ENCODE measurements at regions not wholly inside any gene's neighbourhood (a gene's known extent, or its start where the extent isn't known, plus 50 kb on each side); places are given as distances from the start of the nearest gene placed in this dataset.
"Not testable (repeated sequence)": the region's sequence is repeated elsewhere in the genome, so short reads cannot be mapped to it uniquely, and the experiment has no call there.

GRCh38 chr15:20271647-20272046, 270.0 kb downstream of the GOLGA6L6 start:
- no peak for TF ChIP-seq CTCF (IDR thresholded peaks at IDR 0.05; ENCODE audit: borderline replicate concordance, control extremely low read depth, extremely low read depth, insufficient read depth, missing control alignments)
- DNase-seq (ENCODE audit: low spot score) = no peak
- in situ Hi-C loops (cut with MboI; ENCODE audit: low sequenced_read_pairs, unreplicated experiment) = no loop called here

- DNase-seq (ENCODE audit: low spot score); in situ Hi-C loops (cut with MboI; ENCODE audit: low sequenced_read_pairs, unreplicated experiment): not testable (repeated sequence)
These were observed 271.6 kb downstream of the GOLGA6L6 start for GRCh38 chr15:20269956-20270355.

- DNase-seq (ENCODE audit: low spot score); in situ Hi-C loops (cut with MboI; ENCODE audit: low sequenced_read_pairs, unreplicated experiment): not testable (repeated sequence)
These were observed 273.6 kb downstream of the GOLGA6L6 start for GRCh38 chr15:20267996-20268395.

GRCh38 chr15:20267051-20267730, 274.4 kb downstream of the GOLGA6L6 start:
- in situ Hi-C loops (cut with MboI; ENCODE audit: low sequenced_read_pairs, unreplicated experiment); DNase-seq (ENCODE audit: low spot score): not testable (repeated sequence)

- in situ Hi-C loops (cut with MboI; ENCODE audit: low sequenced_read_pairs, unreplicated experiment) = not testable (repeated sequence)
These were observed 275.9 kb downstream of the GOLGA6L6 start for GRCh38 chr15:20265710-20266109.

GRCh38 chr15:20261321-20262280, 280.0 kb downstream of the GOLGA6L6 start:
- in situ Hi-C loops (cut with MboI; ENCODE audit: low sequenced_read_pairs, unreplicated experiment) = not testable (repeated sequence)

More at GRCh38 chr15:20265710-20266109, 275.9 kb downstream of the GOLGA6L6 start:
- DNase-seq (ENCODE audit: low spot score) = not testable (repeated sequence)

GRCh38 chr15:20260650-20261049, 280.9 kb downstream of the GOLGA6L6 start:
- in situ Hi-C loops (cut with MboI; ENCODE audit: low sequenced_read_pairs, unreplicated experiment); DNase-seq (ENCODE audit: low spot score): not testable (repeated sequence)

More at GRCh38 chr15:20261321-20262280, 280.0 kb downstream of the GOLGA6L6 start:
- not testable (repeated sequence) for DNase-seq (ENCODE audit: low spot score)

GRCh38 chr15:20259559-20260190, 281.9 kb downstream of the GOLGA6L6 start:
- DNase-seq (ENCODE audit: low spot score); in situ Hi-C loops (cut with MboI; ENCODE audit: low sequenced_read_pairs, unreplicated experiment): not testable (repeated sequence)

- not testable (repeated sequence) for DNase-seq (ENCODE audit: low spot score)
These were observed 285.2 kb downstream of the GOLGA6L6 start for GRCh38 chr15:20256394-20256793.

GRCh38 chr15:20255641-20256040, 286.0 kb downstream of the GOLGA6L6 start:
- in situ Hi-C loops (cut with MboI; ENCODE audit: low sequenced_read_pairs, unreplicated experiment); DNase-seq (ENCODE audit: low spot score): not testable (repeated sequence)

More at GRCh38 chr15:20256394-20256793, 285.2 kb downstream of the GOLGA6L6 start:
- in situ Hi-C loops (cut with MboI; ENCODE audit: low sequenced_read_pairs, unreplicated experiment) = not testable (repeated sequence)

- DNase-seq (ENCODE audit: low spot score); in situ Hi-C loops (cut with MboI; ENCODE audit: low sequenced_read_pairs, unreplicated experiment): not testable (repeated sequence)
These were observed 288.5 kb downstream of the GOLGA6L6 start for GRCh38 chr15:20253047-20253615.

GRCh38 chr15:20252040-20252439, 289.6 kb downstream of the GOLGA6L6 start:
- DNase-seq (ENCODE audit: low spot score); in situ Hi-C loops (cut with MboI; ENCODE audit: low sequenced_read_pairs, unreplicated experiment): not testable (repeated sequence)

- in situ Hi-C loops (cut with MboI; ENCODE audit: low sequenced_read_pairs, unreplicated experiment); DNase-seq (ENCODE audit: low spot score): not testable (repeated sequence)
These were observed 290.2 kb downstream of the GOLGA6L6 start for GRCh38 chr15:20251214-20252005.

GRCh38 chr15:20250206-20250605, 291.4 kb downstream of the GOLGA6L6 start:
- in situ Hi-C loops (cut with MboI; ENCODE audit: low sequenced_read_pairs, unreplicated experiment); DNase-seq (ENCODE audit: low spot score): not testable (repeated sequence)

- not testable (repeated sequence) for DNase-seq (ENCODE audit: low spot score)
These were observed 292.0 kb downstream of the GOLGA6L6 start for GRCh38 chr15:20249677-20249970.

GRCh38 chr15:20248434-20248833, 293.2 kb downstream of the GOLGA6L6 start:
- DNase-seq (ENCODE audit: low spot score); in situ Hi-C loops (cut with MboI; ENCODE audit: low sequenced_read_pairs, unreplicated experiment): not testable (repeated sequence)

More at GRCh38 chr15:20249677-20249970, 292.0 kb downstream of the GOLGA6L6 start:
- in situ Hi-C loops (cut with MboI; ENCODE audit: low sequenced_read_pairs, unreplicated experiment) = not testable (repeated sequence)
